Fibroblast of pulmonary artery (primary cell): ENCODE measurements at regions not wholly inside any gene's neighbourhood (a gene's known extent, or its start where the extent isn't known, plus 50 kb on each side); places are given as distances from the start of the nearest gene placed in this dataset.

Experiments
- DNase-seq: peaks from one replicate; pipeline ENCODE4 v3.0.0-alpha.2; 2010; ENCODE audit warnings: low read depth
- H3K4me3 ChIP-seq: replicated peaks from 2 replicates; pipeline ENCODE4 v1.5.1; 2011; ENCODE audit warnings: low read depth, mild to moderate bottlenecking, control low read depth, low read length, moderate library complexity
- TF ChIP-seq, protein P1 (sequence below): IDR thresholded peaks from 2 replicates; pipeline ENCODE4 v1.5.1; 2011; ENCODE audit warnings: mild to moderate bottlenecking, control low read depth, low read length, inconsistent platforms; ENCODE audit errors: missing control alignments

DNA sequence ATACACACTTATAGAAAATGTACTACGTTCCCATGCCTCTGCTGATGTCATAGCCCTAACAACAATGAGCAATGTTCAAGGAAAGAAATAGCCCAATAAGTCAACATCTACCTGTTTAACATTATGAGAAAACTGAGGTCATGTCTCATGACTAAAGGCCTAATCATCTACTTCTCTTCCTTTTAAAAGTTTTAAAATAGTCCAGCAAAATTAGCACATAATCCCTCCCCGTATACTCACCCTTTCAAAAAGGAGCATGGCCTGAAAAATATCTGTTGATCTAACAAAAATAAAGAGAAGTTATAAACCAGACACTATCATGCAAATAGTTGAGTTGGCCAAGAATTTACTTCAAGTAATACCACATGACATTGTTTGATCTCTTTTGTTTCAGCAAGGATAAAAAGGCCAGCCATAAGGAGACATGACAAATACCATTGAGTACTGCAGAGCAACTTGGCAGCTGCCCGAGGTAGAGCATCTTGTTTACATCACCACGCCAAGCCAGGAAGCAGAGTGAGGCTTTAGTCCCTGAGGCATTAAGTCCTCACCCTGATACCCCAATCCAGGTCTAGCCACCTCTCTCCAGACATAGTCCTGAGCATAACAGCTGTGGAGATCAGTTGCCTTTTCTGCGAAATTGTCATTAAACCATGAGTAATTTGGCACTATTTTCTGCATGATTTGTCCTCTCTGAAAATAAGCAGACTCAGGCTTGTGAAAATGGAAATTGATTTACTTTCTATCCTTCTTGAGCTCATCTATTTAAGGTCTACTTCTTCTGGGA lies 137.4 kb upstream of the ETAA1 start:
- H3K4me3 ChIP-seq: no peak overlapping the region
- DNase-seq: peak; percentile 89
- TF ChIP-seq, protein P1, sequence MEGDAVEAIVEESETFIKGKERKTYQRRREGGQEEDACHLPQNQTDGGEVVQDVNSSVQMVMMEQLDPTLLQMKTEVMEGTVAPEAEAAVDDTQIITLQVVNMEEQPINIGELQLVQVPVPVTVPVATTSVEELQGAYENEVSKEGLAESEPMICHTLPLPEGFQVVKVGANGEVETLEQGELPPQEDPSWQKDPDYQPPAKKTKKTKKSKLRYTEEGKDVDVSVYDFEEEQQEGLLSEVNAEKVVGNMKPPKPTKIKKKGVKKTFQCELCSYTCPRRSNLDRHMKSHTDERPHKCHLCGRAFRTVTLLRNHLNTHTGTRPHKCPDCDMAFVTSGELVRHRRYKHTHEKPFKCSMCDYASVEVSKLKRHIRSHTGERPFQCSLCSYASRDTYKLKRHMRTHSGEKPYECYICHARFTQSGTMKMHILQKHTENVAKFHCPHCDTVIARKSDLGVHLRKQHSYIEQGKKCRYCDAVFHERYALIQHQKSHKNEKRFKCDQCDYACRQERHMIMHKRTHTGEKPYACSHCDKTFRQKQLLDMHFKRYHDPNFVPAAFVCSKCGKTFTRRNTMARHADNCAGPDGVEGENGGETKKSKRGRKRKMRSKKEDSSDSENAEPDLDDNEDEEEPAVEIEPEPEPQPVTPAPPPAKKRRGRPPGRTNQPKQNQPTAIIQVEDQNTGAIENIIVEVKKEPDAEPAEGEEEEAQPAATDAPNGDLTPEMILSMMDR: no peak

GRCh38 chr2:67260343-67261277 lies 136.5 kb upstream of the ETAA1 start:
- TF ChIP-seq, protein P1: no peak
- DNase-seq: peak; percentile 98
- peak overlapping the region; percentile 11 for H3K4me3 ChIP-seq

- TF ChIP-seq, protein P1: no peak
- no peak overlapping the region for H3K4me3 ChIP-seq
- no peak for DNase-seq
Observed at GRCh38 chr2:67267241-67267640, 129.9 kb upstream of the ETAA1 start.

- no peak for DNase-seq
- TF ChIP-seq, protein P1: no peak
- H3K4me3 ChIP-seq: no peak overlapping the region
Observed at GRCh38 chr2:67268797-67269196, 128.3 kb upstream of the ETAA1 start.

DNA sequence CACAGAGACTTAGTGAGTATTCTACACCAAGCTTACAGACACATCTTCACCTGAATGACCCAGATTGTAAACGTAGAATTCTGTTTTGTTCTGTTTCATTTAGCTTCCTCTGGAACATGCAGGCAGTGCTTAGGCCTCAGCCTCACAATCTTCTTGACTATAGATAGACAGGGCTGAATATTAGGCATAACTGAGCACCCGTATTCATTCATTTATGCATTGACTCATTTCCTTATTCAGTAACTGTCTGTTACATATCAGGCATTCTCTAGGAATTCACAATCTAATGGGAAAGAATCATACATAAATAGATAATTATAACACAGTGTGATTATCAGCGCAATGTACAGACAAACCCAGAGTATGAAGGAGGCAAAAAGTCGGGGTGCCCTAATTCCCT lies 124.9 kb upstream of the ETAA1 start:
- DNase-seq: peak; percentile 29
- H3K4me3 ChIP-seq: no peak overlapping the region
- TF ChIP-seq, protein P1: no peak

- TF ChIP-seq, protein P1: no peak
Observed at GRCh38 chr2:67277450-67277849, 119.7 kb upstream of the ETAA1 start.

More at GRCh38 chr2:67277450-67277849, 119.7 kb upstream of the ETAA1 start:
- no peak overlapping the region for H3K4me3 ChIP-seq
- no peak for DNase-seq
